ENCODE measurements at regions not wholly inside any gene's neighbourhood (a gene's known extent, or its start where the extent isn't known, plus 50 kb on each side); places are given as distances from the start of the nearest gene placed in this dataset.

DNA sequence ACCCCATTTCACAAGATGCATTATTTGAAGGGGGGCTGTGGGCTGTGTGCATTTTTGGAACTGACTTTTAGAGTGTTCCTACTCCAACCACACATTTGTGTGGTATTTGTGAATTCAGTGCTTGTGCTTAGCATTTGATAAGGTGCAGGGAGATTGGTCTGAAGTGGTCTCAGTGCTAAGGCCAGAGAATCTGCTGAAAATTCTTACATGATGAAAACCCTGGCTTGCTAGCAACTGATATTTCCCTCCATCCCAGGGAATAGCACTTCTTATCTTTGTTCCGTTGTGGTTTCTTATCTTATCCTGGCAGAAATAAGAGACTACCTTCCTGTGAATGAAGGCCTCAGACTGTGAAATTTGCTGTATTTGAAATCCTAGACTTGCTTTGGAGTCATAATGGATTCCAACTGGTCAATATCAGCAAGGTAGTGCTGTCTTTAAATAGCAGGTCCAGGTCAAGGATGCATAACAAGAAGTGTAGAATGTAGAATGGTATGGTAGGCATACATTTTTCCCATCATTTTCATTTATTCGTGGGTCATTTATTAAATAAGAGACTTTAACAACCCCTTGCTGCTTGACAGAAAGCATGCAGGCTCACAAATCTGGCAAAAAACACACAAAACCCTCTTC, 986.9 kb downstream of the REEP3 start:
- Mint-ChIP-seq H3K9me3 (ENCODE audit: low read depth) (no peaks in the 10 kb centered on the region), H3K27ac (ENCODE audit: unreplicated experiment) (no peak overlapping the region), H3K4me3 (ENCODE audit: unreplicated experiment) (no peak overlapping the region), H3K36me3 (ENCODE audit: low read depth) (no peaks in the 10 kb centered on the region), H3K4me1 (ENCODE audit: low read depth) (peaks cover 8% of the 10 kb centered on the region), H3K27me3 (ENCODE audit: low read depth) (no peaks in the 10 kb centered on the region)
- no peak for TF ChIP-seq CTCF (IDR thresholded peaks at IDR 0.05)
- DNase-seq (ENCODE audit: low spot score) = no peak

DNA sequence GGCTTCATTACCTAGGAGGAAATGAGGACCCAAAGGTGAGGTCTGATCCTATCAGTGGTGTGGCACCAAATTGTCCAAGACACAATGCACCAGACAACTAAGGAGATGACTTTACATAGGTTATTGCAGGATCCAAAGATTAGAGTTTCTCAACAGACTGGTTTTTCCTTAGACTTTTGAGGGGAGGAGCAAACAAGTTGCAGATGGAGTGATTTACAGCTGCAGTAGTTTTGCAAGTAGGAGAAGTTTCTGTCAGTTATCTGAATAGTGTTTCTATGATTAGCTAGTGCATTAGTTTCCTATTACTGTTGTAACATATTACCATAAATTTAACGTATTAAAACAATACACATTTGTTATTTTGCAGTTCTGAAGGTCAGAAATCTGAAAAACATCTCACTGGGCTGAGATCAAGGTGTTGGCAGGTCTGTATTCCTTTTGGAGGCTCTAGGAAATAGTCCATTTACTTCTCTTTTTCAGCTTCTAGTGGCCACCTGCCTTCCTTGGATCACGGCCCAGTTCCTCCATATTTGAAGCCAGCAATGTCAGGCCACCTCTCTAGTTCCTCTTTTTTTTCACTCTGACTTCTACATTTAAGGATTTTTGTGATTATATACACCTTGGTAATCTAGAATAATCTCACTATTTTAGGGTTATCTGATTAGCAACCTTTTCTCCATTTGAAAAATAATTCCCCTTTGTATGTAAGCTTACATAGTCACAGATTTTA, 994.9 kb downstream of the REEP3 start:
- TF ChIP-seq CTCF (IDR thresholded peaks at IDR 0.05) = no peak
- no peak for DNase-seq (ENCODE audit: low spot score)
- no peaks in the 10 kb centered on the region for H3K36me3 Mint-ChIP-seq (ENCODE audit: low read depth)
- peaks cover 13% of the 10 kb centered on the region for H3K4me1 Mint-ChIP-seq (ENCODE audit: low read depth)
- H3K9me3 Mint-ChIP-seq (ENCODE audit: low read depth) = no peaks in the 10 kb centered on the region
- no peak overlapping the region for H3K4me3 Mint-ChIP-seq (ENCODE audit: unreplicated experiment)
- no peak overlapping the region for H3K27ac Mint-ChIP-seq (ENCODE audit: unreplicated experiment)
- no peaks in the 10 kb centered on the region for H3K27me3 Mint-ChIP-seq (ENCODE audit: low read depth)

DNA sequence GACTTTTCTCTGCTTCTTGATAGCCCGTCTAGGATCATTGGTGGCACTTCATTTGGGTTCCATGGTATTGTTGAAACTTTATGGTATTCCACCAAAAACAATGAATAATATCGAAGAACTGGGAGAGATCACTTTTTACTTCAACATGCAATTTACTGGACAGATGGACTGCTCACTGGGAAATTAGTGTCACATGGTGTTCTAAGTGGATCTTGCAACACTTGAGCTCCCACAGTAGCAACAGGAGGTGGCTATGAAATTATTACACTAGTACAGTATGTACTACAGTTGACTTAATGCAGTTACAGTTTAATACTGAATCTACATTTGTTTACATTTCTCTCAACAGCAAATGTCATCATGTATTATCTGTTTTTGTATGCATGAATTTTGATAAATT, 997.3 kb downstream of the REEP3 start:
- no peak for TF ChIP-seq CTCF (IDR thresholded peaks at IDR 0.05)
- H3K27me3 Mint-ChIP-seq (ENCODE audit: low read depth) = no peaks in the 10 kb centered on the region
- H3K36me3 Mint-ChIP-seq (ENCODE audit: low read depth) = no peaks in the 10 kb centered on the region
- H3K4me3 Mint-ChIP-seq (ENCODE audit: unreplicated experiment) = no peak overlapping the region
- DNase-seq (ENCODE audit: low spot score) = no peak
- no peak overlapping the region for H3K27ac Mint-ChIP-seq (ENCODE audit: unreplicated experiment)
- H3K4me1 Mint-ChIP-seq (ENCODE audit: low read depth) = peaks cover 2% of the 10 kb centered on the region
- no peaks in the 10 kb centered on the region for H3K9me3 Mint-ChIP-seq (ENCODE audit: low read depth)

DNA sequence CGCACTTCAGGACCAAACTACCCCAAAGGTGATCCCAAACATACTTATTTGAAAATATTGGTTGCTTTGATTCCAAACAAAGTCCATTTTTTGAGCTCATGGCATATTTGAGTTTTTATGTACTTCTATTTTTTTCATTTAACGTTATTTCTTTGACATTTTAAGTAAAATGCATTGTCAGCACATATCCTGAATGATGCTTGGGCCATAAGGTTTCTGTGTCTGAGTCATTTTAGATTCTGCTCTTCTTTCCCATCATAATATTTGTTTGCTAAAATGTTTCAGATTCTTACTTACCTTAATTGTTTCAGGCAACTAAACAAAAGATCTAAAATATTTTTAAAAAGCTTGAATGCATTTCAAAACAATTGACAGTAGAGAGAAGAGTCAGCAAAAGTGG, 998.2 kb downstream of the REEP3 start:
- no peaks in the 10 kb centered on the region for H3K36me3 Mint-ChIP-seq (ENCODE audit: low read depth)
- H3K27me3 Mint-ChIP-seq (ENCODE audit: low read depth) = no peaks in the 10 kb centered on the region
- no peak overlapping the region for H3K27ac Mint-ChIP-seq (ENCODE audit: unreplicated experiment)
- no peaks in the 10 kb centered on the region for H3K9me3 Mint-ChIP-seq (ENCODE audit: low read depth)
- no peak for DNase-seq (ENCODE audit: low spot score)
- no peak overlapping the region for H3K4me3 Mint-ChIP-seq (ENCODE audit: unreplicated experiment)
- no peak for TF ChIP-seq CTCF (IDR thresholded peaks at IDR 0.05)
- no peaks in the 10 kb centered on the region for H3K4me1 Mint-ChIP-seq (ENCODE audit: low read depth)

DNA sequence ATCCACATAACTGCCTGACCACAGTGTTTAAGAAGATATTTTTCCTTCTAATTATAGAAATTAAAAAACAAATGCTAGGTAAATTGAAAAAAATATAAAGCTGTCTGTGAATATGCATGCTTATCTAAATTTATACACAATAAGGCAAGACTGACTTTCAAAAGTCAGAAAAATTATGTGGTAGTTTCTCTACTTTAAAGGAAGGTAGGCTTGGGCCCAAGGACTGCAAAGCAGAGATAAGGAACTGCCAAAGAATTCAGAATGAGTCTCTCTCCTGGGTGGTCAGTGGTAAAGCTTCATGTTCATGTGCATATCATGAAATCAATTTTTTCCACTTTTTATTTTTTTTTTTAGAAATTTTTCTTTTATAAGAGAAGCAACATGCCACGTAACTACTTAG, 998.6 kb downstream of the REEP3 start:
- H3K36me3 Mint-ChIP-seq (ENCODE audit: low read depth) = no peaks in the 10 kb centered on the region
- no peaks in the 10 kb centered on the region for H3K27me3 Mint-ChIP-seq (ENCODE audit: low read depth)
- no peak for DNase-seq (ENCODE audit: low spot score)
- H3K9me3 Mint-ChIP-seq (ENCODE audit: low read depth) = no peaks in the 10 kb centered on the region
- H3K27ac Mint-ChIP-seq (ENCODE audit: unreplicated experiment) = no peak overlapping the region
- no peak overlapping the region for H3K4me3 Mint-ChIP-seq (ENCODE audit: unreplicated experiment)
- no peaks in the 10 kb centered on the region for H3K4me1 Mint-ChIP-seq (ENCODE audit: low read depth)
- TF ChIP-seq CTCF (IDR thresholded peaks at IDR 0.05) = no peak
